HuH-7.5 (cell line): ENCODE measurements at regions not wholly inside any gene's neighbourhood (a gene's known extent, or its start where the extent isn't known, plus 50 kb on each side); places are given as distances from the start of the nearest gene placed in this dataset.

ENCODE experiments used
- DNase-seq: peaks from one replicate; pipeline ENCODE4 v3.0.0; 2011; ENCODE audit warnings: low spot score

GRCh38 chr2:18781541-18782280, 192.3 kb upstream of the NT5C1B start:
- DNase-seq, result no peak

- DNase-seq, result no peak
Measured at GRCh38 chr2:18777250-18777812, 188.0 kb upstream of the NT5C1B start.

- no peak for DNase-seq
Measured at GRCh38 chr2:18771212-18771611, 181.8 kb upstream of the NT5C1B start.

- DNase-seq, result no peak
Measured at GRCh38 chr2:18763338-18763737, 174.0 kb upstream of the NT5C1B start.

GRCh38 chr2:18762667-18763066, 173.3 kb upstream of the NT5C1B start:
- no peak for DNase-seq

- DNase-seq, result no peak
Measured at GRCh38 chr2:18754286-18754685, 164.9 kb upstream of the NT5C1B start.

GRCh38 chr2:18753722-18754121, 164.4 kb upstream of the NT5C1B start:
- DNase-seq, result no peak

GRCh38 chr2:18752667-18753422, 163.5 kb upstream of the NT5C1B start:
- no peak for DNase-seq

GRCh38 chr2:18752022-18752493, 162.7 kb upstream of the NT5C1B start:
- DNase-seq, result no peak

- no peak for DNase-seq
Measured at GRCh38 chr2:18750672-18751554, 161.5 kb upstream of the NT5C1B start.

GRCh38 chr2:18749912-18750526, 160.7 kb upstream of the NT5C1B start:
- no peak for DNase-seq

- DNase-seq, result no peak
Measured at GRCh38 chr2:18745431-18746272, 156.3 kb upstream of the NT5C1B start.

GRCh38 chr2:18741895-18742732, 152.7 kb upstream of the NT5C1B start:
- DNase-seq, result no peak

- DNase-seq, result no peak
Measured at GRCh38 chr2:18741191-18741590, 151.8 kb upstream of the NT5C1B start.

- DNase-seq, result no peak
Measured at GRCh38 chr2:18740474-18740881, 151.1 kb upstream of the NT5C1B start.

- no peak for DNase-seq
Measured at GRCh38 chr2:18731666-18732065, 142.3 kb upstream of the NT5C1B start.

- no peak for DNase-seq
Measured at GRCh38 chr2:18724371-18725145, 135.2 kb upstream of the NT5C1B start.

GRCh38 chr2:18723219-18723618, 133.8 kb upstream of the NT5C1B start:
- no peak for DNase-seq

GRCh38 chr2:18722101-18722500, 132.7 kb upstream of the NT5C1B start:
- no peak for DNase-seq
